Myocyte (in vitro differentiated cells): ENCODE measurements at regions not wholly inside any gene's neighbourhood (a gene's known extent, or its start where the extent isn't known, plus 50 kb on each side); places are given as distances from the start of the nearest gene placed in this dataset.
"Not testable (repeated sequence)": the region's sequence is repeated elsewhere in the genome, so short reads cannot be mapped to it uniquely, and the experiment has no call there.

Experiments
- DNase-seq: peaks from one replicate; pipeline ENCODE4 v3.0.0-alpha.2; 2012; ENCODE audit warnings: low read depth

DNA sequence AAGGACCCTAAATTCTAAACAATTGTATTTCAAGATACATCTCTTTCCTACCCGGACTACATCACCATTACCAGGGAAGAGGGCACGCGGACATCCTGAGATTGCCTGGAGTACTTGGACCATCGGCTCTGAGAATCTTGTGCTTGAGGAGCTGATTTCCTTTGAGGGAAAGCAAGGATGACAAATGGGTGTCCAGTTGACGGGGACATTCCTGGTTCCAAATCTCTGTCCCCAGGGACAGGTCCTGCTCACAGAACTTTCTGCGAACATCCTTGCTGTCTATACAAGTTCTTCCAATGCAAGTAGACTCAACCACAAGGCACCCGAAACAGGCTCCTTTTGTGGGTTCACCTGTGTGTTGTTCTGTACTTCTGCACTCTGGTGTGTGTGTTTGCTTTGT is 289.5 kb upstream of the MYT1L start:
- DNase-seq, result no peak

DNA sequence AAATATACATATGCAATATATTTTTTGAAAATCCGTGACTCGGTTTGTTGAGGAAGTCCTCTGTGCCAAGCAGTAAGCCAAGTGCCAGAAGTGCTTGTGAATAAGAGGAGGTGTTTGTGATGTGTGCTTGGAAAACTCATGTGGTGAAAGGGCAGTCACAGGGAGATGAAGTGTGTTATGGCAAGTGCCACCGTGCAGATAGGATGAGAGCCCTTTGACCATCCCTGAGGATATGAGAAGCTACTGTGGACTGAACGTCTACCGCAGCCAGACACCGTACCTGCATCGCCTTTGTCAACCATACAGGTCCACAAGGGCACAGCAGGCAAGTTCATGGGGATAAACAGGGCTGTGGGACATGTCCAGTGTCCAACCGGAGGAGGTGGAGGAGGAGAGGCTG is 288.9 kb upstream of the MYT1L start:
- no peak for DNase-seq

DNA sequence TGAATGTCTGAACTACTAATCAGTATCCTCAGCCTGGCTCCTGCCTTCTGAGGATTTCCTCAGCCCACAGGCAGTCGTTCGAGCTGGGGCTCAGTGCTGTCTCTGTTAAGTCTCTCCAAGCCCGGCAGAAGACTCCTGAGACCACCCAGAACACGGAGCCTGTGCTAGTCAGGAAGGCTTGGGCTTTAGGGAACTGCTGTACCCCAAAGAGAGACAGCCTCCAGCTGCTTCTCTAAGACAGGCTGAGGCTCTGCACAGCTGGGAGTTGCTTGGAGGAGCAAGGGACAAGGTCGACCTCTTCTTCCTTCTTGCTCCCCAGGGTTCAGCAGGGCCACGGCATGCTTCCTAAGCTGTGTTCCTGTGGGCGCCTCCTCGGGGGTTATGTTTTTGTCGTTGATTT is 283.4 kb upstream of the MYT1L start:
- DNase-seq, result no peak

DNA sequence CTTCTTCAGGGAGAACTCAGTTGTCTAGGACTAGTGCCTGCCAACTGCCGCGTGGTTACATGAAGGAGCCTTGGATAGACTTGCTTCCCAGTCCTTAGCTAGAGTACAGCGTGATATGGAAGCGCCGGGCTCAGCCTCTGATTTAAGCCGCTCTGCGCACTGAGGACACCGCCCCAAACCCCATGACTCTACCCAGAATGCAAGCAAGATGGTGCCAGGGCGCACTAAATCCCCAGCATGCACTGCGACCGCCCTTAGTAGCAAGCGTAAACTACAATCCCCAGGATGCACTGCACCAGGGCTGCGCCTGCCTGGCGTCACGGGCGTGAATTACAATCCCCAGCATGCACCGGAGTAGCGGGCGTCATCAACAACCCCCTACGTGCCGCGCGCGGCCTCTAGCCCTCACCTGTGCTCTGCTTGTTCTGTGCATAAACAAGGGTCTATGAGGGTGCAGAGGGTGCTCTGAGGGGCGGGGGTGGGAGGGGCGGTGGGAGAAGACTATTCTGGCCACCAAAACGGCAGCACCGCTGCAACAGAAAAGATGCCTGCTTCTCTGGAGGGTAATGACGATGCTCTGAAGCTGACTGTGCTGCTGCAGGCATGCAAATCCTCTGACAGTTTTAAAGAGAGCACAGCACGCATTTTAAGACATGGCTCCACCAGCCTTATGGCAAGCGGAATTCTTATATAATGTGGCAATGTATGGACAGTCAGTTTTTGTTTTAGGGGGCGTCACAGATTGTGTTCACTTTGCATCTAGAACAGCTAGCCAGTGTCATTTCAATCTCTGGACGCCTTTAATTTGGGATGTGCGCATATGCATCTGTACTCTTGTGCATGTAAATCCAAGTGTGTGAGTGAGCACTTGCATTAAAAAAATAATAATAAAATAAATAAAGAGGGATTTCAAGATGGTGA is 282.5 kb upstream of the MYT1L start:
- peak; percentile 39 for DNase-seq

DNA sequence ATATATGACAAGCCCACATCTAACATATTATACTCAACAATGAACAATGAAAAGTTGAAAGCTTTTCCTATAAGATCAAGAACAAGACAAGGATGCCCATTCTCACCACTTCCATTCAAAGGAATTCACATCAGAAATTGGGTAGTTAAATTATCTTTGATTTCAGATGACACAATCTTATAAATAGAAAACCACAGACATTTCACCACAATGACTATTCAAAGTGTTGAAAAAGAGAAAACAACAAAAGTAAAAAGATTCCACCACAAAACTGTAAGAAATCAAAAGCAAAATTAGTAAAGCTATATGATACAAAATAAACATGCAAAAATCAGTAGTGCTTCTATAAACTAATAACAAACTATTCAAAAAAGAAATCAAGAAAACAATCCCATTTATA is 279.7 kb upstream of the MYT1L start:
- no peak for DNase-seq

DNA sequence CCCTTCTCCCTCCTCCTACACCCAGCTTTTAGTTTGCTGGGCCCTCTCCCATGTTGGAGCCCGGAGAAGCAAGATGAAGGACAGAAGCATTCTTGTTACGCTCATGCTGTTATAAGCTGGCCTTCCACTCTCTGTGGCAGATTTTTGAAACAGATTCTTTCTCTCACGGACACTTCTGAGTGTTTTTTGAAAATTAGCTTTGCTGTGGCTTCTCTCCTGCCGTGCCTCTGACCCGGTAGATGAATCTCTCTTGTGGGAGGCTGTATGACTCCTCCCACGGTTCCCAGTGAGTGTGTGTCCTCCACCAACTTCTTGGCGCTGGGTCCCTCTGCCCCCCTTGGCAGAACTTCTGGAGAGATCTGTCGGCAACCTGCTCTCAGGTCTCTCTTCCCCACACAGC is 269.3 kb upstream of the MYT1L start:
- no peak for DNase-seq

DNA sequence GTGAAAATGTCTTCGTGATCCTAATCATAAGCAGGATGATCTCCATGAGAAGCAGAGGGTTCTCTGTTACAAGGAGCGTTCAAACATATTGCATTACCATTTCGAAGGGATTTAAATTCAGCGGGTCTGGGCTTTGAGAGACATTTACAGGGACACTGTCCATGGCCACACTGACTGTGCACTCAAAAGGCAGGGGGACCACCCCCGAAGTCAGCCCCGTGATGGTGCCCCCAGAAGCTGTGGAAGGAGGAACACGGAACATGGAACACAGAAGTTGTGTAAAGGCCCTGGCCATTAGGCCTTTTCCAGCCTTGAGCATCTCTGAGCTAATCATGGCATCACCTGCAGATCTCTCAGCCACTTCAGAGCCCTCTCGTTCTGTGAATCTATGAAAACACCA is 268.4 kb upstream of the MYT1L start:
- no peak for DNase-seq

- no peak for DNase-seq
Measured at GRCh38 chr2:2597712-2598111, 266.6 kb upstream of the MYT1L start.

DNA sequence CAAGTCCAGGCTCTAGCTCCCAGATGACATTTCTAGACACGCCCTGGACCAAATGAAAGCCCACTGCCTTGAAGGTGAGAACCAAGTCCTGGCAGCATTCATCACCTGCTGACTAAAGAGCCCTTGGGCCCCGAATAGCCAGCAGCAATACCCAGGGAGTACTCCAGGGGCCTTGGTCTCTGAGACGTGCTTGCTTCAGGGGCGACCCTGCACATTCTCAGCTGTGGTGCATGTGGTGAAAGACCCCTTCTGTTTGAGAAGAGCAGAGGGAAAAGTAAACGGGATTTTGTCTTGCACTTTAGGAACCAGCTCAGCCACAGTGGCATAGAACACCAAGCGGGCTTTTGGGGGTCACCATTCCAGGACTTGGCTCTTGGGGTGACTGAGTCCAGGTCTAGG is 260.5 kb upstream of the MYT1L start:
- no peak for DNase-seq

GRCh38 chr2:2590841-2591541 is 259.9 kb upstream of the MYT1L start:
- DNase-seq, result no peak

GRCh38 chr2:2590141-2590540 is 259.1 kb upstream of the MYT1L start:
- DNase-seq, result no peak

GRCh38 chr2:2588777-2589176 is 257.7 kb upstream of the MYT1L start:
- DNase-seq, result no peak

GRCh38 chr2:2587354-2587753 is 256.3 kb upstream of the MYT1L start:
- DNase-seq, result no peak

- DNase-seq, result no peak
Measured at GRCh38 chr2:2586931-2587330, 255.9 kb upstream of the MYT1L start.

- no peak for DNase-seq
Measured at GRCh38 chr2:2586068-2586776, 255.1 kb upstream of the MYT1L start.

DNA sequence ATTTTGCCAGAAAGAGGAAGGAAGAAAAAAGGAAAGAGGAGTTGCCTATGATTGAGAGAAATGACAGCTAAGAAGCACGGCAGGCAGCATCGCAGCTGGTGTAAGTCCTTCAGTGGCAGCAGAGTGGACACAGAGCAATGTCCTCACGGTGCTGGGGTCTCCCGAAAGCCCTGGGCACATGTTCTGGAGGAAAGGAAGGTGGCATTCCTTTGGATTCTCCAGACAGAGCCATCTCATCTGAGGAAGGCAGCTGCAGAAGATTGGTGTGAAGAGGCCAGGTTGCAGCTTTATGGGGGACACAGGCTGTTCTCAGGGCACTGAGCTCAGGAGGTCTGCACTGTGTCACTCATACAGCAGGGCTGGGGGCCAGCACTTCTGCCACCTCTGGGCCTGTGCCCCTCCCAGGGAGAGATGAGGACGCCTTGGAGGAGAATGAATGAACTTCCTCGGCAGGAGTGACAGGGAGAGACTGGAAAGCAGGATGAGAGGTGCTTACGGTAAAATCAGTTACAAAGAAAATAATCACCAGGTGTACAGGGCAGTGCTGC is 252.0 kb upstream of the MYT1L start:
- no peak for DNase-seq

- no peak for DNase-seq
Measured at GRCh38 chr2:2581331-2582159, 250.5 kb upstream of the MYT1L start.

- not testable (repeated sequence) for DNase-seq
Measured at GRCh38 chr2:2580841-2581240, 249.8 kb upstream of the MYT1L start.

DNA sequence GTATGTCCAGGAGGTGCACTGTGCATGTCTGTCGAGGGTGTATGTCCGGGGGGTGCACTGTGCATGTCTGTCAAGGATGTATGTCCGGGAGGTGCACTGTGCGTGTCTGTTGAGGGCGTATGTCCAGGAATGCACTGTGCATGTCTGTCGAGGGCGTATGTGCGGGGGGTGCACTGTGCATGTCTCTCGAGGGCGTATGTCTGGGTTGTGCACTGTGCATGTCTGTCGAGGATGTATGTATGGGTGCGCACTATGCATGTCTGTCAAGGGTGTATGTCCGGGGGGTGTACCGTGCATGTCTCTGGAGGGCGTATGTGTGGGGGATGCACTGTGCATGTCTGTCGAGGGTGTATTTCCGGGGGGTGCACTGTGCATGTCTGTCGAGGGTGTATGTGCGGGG is 249.3 kb upstream of the MYT1L start:
- DNase-seq, result no peak

DNA sequence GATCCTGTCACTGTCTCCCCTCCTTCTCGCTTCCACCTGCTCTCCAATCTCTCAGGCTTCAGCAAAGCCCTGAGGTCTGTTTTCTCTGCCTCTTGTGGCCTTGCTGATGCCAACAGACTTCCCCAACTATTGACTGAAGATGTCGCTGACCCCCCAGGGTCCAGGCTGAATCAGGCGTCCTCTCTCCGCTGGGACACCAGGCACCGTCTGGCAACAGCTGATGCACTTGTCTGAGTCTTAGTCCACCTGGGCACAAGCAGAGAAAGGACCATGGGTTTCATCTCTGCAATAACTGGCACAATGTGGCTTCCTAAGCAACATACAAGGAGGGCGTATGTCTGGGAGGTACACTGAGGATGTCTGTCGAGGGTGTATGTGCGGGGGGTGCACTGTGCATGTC is 248.7 kb upstream of the MYT1L start:
- DNase-seq, result no peak

GRCh38 chr2:2577407-2577831 is 246.3 kb upstream of the MYT1L start:
- DNase-seq, result peak; percentile 23
